ENCODE measurements at regions not wholly inside any gene's neighbourhood (a gene's known extent, or its start where the extent isn't known, plus 50 kb on each side); places are given as distances from the start of the nearest gene placed in this dataset.

GRCh38 chr15:62979252-62979651 lies 63.3 kb upstream of the TPM1 start:
- no peak for TF ChIP-seq EZH2phosphoT487 (IDR thresholded peaks at IDR 0.05; ENCODE audit: low read depth)
- TF ChIP-seq, protein P1, sequence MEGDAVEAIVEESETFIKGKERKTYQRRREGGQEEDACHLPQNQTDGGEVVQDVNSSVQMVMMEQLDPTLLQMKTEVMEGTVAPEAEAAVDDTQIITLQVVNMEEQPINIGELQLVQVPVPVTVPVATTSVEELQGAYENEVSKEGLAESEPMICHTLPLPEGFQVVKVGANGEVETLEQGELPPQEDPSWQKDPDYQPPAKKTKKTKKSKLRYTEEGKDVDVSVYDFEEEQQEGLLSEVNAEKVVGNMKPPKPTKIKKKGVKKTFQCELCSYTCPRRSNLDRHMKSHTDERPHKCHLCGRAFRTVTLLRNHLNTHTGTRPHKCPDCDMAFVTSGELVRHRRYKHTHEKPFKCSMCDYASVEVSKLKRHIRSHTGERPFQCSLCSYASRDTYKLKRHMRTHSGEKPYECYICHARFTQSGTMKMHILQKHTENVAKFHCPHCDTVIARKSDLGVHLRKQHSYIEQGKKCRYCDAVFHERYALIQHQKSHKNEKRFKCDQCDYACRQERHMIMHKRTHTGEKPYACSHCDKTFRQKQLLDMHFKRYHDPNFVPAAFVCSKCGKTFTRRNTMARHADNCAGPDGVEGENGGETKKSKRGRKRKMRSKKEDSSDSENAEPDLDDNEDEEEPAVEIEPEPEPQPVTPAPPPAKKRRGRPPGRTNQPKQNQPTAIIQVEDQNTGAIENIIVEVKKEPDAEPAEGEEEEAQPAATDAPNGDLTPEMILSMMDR (IDR thresholded peaks at IDR 0.05; ENCODE audit: low read depth, low read length): no peak

Data from OCI-LY3 (cell line).